HEK293 (cell line): ENCODE measurements at regions not wholly inside any gene's neighbourhood (a gene's known extent, or its start where the extent isn't known, plus 50 kb on each side); places are given as distances from the start of the nearest gene placed in this dataset.
A peak's percentile ranks its signal among the peaks of the same experiment; 100 is the strongest.

Experiments
- CTCF ChIA-PET: fragments of 350-600 bp; formaldehyde crosslinking; extraction: SDS; loops from one replicate; lab custom pipeline; 2021; ENCODE audit warnings: antibody characterized with exemption; lab: Yijun Ruan, JAX
- POLR2A ChIA-PET: fragments of 300-600 bp; formaldehyde crosslinking; extraction: SDS; loops from one replicate; lab custom pipeline; 2020; ENCODE audit warnings: antibody characterized with exemption, inconsistent platforms; lab: Yijun Ruan, JAX
- H3K27ac ChIP-seq: fragments of 200-500 bp; sonication (Bioruptor generic); 2 replicates; pipeline ENCODE4 v1.5.1; 2014; ENCODE audit warnings: low read depth, low read length, control low read depth, inconsistent platforms; ENCODE audit errors: extremely low read depth
- H3K36me3 ChIP-seq, 2 experiments: fragments of 200-500 bp in 1 of 2; sonication (Bioruptor generic) in 1 of 2; 1 replicate in 1 of 2; 2 replicates in 1 of 2; pipeline ENCODE4 v1.5.1; 2014 to 2017; ENCODE audit warnings: inconsistent platforms in 2 of 2, low read length in 2 of 2; ENCODE audit not compliant: control insufficient read depth in 2 of 2, insufficient read depth in 1 of 2
- H3K4me1 ChIP-seq: fragments of 200-500 bp; sonication (Bioruptor generic); 2 replicates; pipeline ENCODE4 v1.5.1; 2014; ENCODE audit warnings: mild to moderate bottlenecking, low read length, inconsistent platforms; ENCODE audit not compliant: control insufficient read depth, insufficient read depth
- H3K4me3 ChIP-seq: 2 replicates; pipeline ENCODE4 v1.5.1; 2011; ENCODE audit warnings: low read depth, mild to moderate bottlenecking, control low read depth, low read length, moderate library complexity
- H3K9me3 ChIP-seq: fragments of 200-500 bp; sonication (Bioruptor generic); 2 replicates; pipeline ENCODE4 v1.5.1; 2014; ENCODE audit warnings: low read depth, low read length, inconsistent platforms; ENCODE audit not compliant: control insufficient read depth, insufficient read depth
- FEZF1 ChIP-seq: fragments of 450-650 bp; formaldehyde crosslinking; IDR thresholded peaks from 2 replicates; pipeline ENCODE4 v1.5.1; 2016; ENCODE audit warnings: missing biosample characterization, missing genetic modification characterization
- KLF8 ChIP-seq: fragments of 450-650 bp; formaldehyde crosslinking; IDR thresholded peaks from 2 replicates; pipeline ENCODE4 v1.5.1; 2016; ENCODE audit warnings: missing biosample characterization, missing genetic modification characterization
- PBX3 ChIP-seq: sonication (generic); formaldehyde crosslinking; IDR thresholded peaks from 2 replicates; pipeline ENCODE4 v1.8.1; 2022; ENCODE audit warnings: mild to moderate bottlenecking, moderate library complexity, missing genetic modification reagents
- PRDM1 ChIP-seq: fragments of 450-650 bp; formaldehyde crosslinking; IDR thresholded peaks from 2 replicates; pipeline ENCODE4; 2016; ENCODE audit warnings: missing biosample characterization, missing genetic modification characterization
- PRDM10 ChIP-seq: fragments of 450-650 bp; formaldehyde crosslinking; IDR thresholded peaks from 2 replicates; pipeline ENCODE4 v1.5.1; 2016; ENCODE audit warnings: missing biosample characterization, missing genetic modification characterization
- RBAK ChIP-seq: fragments of 450-650 bp; formaldehyde crosslinking; IDR thresholded peaks from 2 replicates; pipeline ENCODE4 v1.5.1; 2016; ENCODE audit warnings: missing biosample characterization, missing genetic modification characterization
- SETDB1 ChIP-seq: IDR thresholded peaks from one replicate; pipeline ENCODE4 v1.6.1; 2017; ENCODE audit warnings: mild to moderate bottlenecking, low read length, moderate library complexity, mixed read lengths; ENCODE audit not compliant: insufficient read length
- WT1 ChIP-seq: fragments of 450-650 bp; formaldehyde crosslinking; IDR thresholded peaks from 2 replicates; pipeline ENCODE4 v1.5.1; 2016; ENCODE audit warnings: missing biosample characterization, missing genetic modification characterization
- ZBTB10 ChIP-seq: fragments of 450-650 bp; formaldehyde crosslinking; IDR thresholded peaks from 2 replicates; pipeline ENCODE4 v1.5.1; 2016; ENCODE audit warnings: missing biosample characterization, missing genetic modification characterization
- ZBTB20 ChIP-seq: fragments of 450-650 bp; formaldehyde crosslinking; IDR thresholded peaks from 2 replicates; pipeline ENCODE4 v1.5.1; 2016; ENCODE audit warnings: missing biosample characterization, missing genetic modification characterization
- ZFP3 ChIP-seq: fragments of 450-650 bp; formaldehyde crosslinking; IDR thresholded peaks from 2 replicates; pipeline ENCODE4 v1.5.1; 2016; ENCODE audit warnings: low read depth, missing biosample characterization, missing genetic modification characterization
- ZNF112 ChIP-seq: fragments of 450-650 bp; formaldehyde crosslinking; IDR thresholded peaks from 2 replicates; pipeline ENCODE4 v1.5.0; 2017; ENCODE audit warnings: missing biosample characterization, missing genetic modification characterization
- ZNF157 ChIP-seq: fragments of 450-650 bp; formaldehyde crosslinking; IDR thresholded peaks from 2 replicates; pipeline ENCODE4 v1.5.1; 2016; ENCODE audit warnings: missing biosample characterization, missing genetic modification characterization
- ZNF2 ChIP-seq: fragments of 450-650 bp; formaldehyde crosslinking; IDR thresholded peaks from 2 replicates; pipeline ENCODE4 v1.5.1; 2016; ENCODE audit warnings: missing biosample characterization, missing genetic modification characterization
- ZNF335 ChIP-seq: fragments of 450-650 bp; formaldehyde crosslinking; conservative IDR thresholded peaks from 2 replicates; pipeline ENCODE4 v1.5.1; 2016; ENCODE audit warnings: missing biosample characterization, missing genetic modification characterization
- ZNF366 ChIP-seq: fragments of 450-650 bp; formaldehyde crosslinking; conservative IDR thresholded peaks from 2 replicates; pipeline ENCODE4 v1.5.1; 2016; ENCODE audit warnings: missing biosample characterization, missing genetic modification characterization
- ZNF391 ChIP-seq: fragments of 450-650 bp; formaldehyde crosslinking; IDR thresholded peaks from 2 replicates; pipeline ENCODE4 v1.5.1; 2016; ENCODE audit warnings: low read depth, missing biosample characterization, missing genetic modification characterization, borderline replicate concordance
- ZNF394 ChIP-seq: fragments of 450-650 bp; formaldehyde crosslinking; IDR thresholded peaks from 2 replicates; pipeline ENCODE4 v1.5.1; 2016; ENCODE audit warnings: missing biosample characterization, missing genetic modification characterization, mild to moderate bottlenecking, moderate library complexity, borderline replicate concordance
- ZNF544 ChIP-seq: fragments of 450-650 bp; formaldehyde crosslinking; IDR thresholded peaks from 2 replicates; pipeline ENCODE4 v1.5.0; 2017; ENCODE audit warnings: missing biosample characterization, missing genetic modification characterization
- ZNF555 ChIP-seq: fragments of 450-650 bp; formaldehyde crosslinking; conservative IDR thresholded peaks from 2 replicates; pipeline ENCODE4 v1.5.1; 2017; ENCODE audit warnings: missing biosample characterization, mild to moderate bottlenecking, missing genetic modification characterization, inconsistent platforms
- ZNF645 ChIP-seq: fragments of 450-650 bp; formaldehyde crosslinking; IDR thresholded peaks from 2 replicates; pipeline ENCODE4; 2016; ENCODE audit warnings: missing biosample characterization, missing genetic modification characterization
- ZNF677 ChIP-seq: fragments of 450-650 bp; IDR thresholded peaks from 2 replicates; pipeline ENCODE4 v1.5.0; 2018; ENCODE audit warnings: missing biosample characterization, mild to moderate bottlenecking, missing genetic modification characterization, moderate library complexity
- ZSCAN5A ChIP-seq: fragments of 450-650 bp; formaldehyde crosslinking; IDR thresholded peaks from 2 replicates; pipeline ENCODE4 v1.5.1; 2016; ENCODE audit warnings: missing biosample characterization, missing genetic modification characterization

- TF ChIP-seq PBX3 (no peak), PRDM1 (tag by site-specific recombination) (no peak), ZNF555 (no peak), ZFP3 (tag by site-specific recombination) (no peak), ZNF677 (tag by site-specific recombination) (no peak), ZNF112 (tag by site-specific recombination) (no peak), FEZF1 (tag by site-specific recombination) (no peak), ZNF157 (tag by site-specific recombination) (no peak), ZNF2 (no peak), ZNF335 (no peak), ZNF394 (no peak)
- H3K27ac ChIP-seq, result no peak overlapping the region
- H3K9me3 ChIP-seq, result no peaks in the 10 kb centered on the region
- no peaks in the 10 kb centered on the region for H3K4me1 ChIP-seq
- no peaks in the 10 kb centered on the region for H3K36me3 ChIP-seq
- ChIA-PET CTCF (no interaction called here), POLR2A (no interaction called here)
- no peak overlapping the region for H3K4me3 ChIP-seq
Measured at GRCh38 chr3:132857317-132857716, 135.1 kb upstream of the NPHP3 start.

- POLR2A ChIA-PET, result no interaction called here
- H3K27ac ChIP-seq, result no peak overlapping the region
- no peak overlapping the region for H3K4me3 ChIP-seq
- H3K9me3 ChIP-seq, result no peaks in the 10 kb centered on the region
- CTCF ChIA-PET, result no interaction called here
- no peaks in the 10 kb centered on the region for H3K4me1 ChIP-seq
- H3K36me3 ChIP-seq, result no peaks in the 10 kb centered on the region
- TF ChIP-seq ZBTB20 (tag by site-specific recombination), result 0 out of 2 replicates have a peak, but pooled peaks have one; percentile 27
- 0 out of 2 replicates have a peak, but pooled peaks have one; percentile 40 for TF ChIP-seq ZNF544 (tag by site-specific recombination)
- no peak for TF ChIP-seq SETDB1
- no peak for TF ChIP-seq ZSCAN5A (tag by site-specific recombination)
- no peak for TF ChIP-seq ZNF645 (tag by site-specific recombination)
- peak; percentile 49; the same call in 1 of the 2 replicates for TF ChIP-seq WT1 (tag by site-specific recombination)
- peak; percentile 54; the same call in 1 of the 2 replicates for TF ChIP-seq PRDM10 (tag by site-specific recombination)
- no peak for TF ChIP-seq ZBTB10 (tag by site-specific recombination)
- no peak for TF ChIP-seq RBAK
- 0 out of 2 replicates have a peak, but pooled peaks have one; percentile 14 for TF ChIP-seq ZNF366
- TF ChIP-seq KLF8, result 0 out of 2 replicates have a peak, but pooled peaks have one; percentile 28
- no peak for TF ChIP-seq ZNF391 (tag by site-specific recombination)
Measured at GRCh38 chr3:132854856-132855535, 132.8 kb upstream of the NPHP3 start.
